Umbilical cord (tissue), 1 donor: ENCODE measurements at regions not wholly inside any gene's neighbourhood (a gene's known extent, or its start where the extent isn't known, plus 50 kb on each side); places are given as distances from the start of the nearest gene placed in this dataset.
A peak's percentile ranks its signal among the peaks of the same experiment; 100 is the strongest.
"Not testable (repeated sequence)": the region's sequence is repeated elsewhere in the genome, so short reads cannot be mapped to it uniquely, and the experiment has no call there.

Source experiments
- DNase-seq: peaks from one replicate; pipeline ENCODE4 v3.0.0-alpha.2; 2015; ENCODE audit warnings: low spot score

DNA sequence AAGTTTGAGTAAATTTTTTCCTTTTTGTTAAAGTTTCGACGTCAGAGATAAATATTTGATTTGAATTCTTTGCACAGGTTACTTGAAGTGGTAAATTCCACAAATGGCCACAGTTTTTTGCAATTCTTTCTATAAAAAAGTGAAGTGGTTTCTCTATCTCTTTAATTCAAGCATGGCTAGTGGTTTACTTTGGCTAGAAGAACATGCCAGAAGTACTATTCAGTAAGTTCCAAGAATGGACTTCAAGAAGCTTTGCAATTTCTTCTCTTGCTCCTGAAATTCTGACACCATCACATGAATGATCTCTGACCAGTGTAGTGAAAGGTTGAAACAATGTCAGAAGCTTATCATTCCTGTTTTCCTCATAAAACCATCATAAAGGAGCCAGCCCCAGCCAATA lies 55.7 kb upstream of the RNPC3 start:
- DNase-seq = no peak

DNA sequence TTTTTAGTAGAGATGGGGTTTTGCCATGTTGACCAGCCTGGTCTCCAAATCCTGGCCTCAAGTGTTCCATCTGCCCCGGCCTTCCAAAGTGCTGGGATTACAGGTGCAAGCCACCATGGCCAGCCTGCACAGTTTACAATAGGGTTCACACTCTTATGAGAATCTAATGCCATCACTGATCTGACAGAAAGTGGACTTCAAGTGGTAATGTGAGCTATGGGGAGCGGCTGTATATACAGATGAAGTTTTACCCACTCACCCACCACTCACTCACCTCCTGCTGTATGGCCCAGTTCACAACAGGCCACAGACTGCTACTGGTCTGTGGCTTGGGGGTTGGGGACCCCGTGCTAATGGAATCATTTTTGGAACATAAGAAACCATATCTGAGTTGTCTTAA lies 58.4 kb upstream of the RNPC3 start:
- no peak for DNase-seq

DNA sequence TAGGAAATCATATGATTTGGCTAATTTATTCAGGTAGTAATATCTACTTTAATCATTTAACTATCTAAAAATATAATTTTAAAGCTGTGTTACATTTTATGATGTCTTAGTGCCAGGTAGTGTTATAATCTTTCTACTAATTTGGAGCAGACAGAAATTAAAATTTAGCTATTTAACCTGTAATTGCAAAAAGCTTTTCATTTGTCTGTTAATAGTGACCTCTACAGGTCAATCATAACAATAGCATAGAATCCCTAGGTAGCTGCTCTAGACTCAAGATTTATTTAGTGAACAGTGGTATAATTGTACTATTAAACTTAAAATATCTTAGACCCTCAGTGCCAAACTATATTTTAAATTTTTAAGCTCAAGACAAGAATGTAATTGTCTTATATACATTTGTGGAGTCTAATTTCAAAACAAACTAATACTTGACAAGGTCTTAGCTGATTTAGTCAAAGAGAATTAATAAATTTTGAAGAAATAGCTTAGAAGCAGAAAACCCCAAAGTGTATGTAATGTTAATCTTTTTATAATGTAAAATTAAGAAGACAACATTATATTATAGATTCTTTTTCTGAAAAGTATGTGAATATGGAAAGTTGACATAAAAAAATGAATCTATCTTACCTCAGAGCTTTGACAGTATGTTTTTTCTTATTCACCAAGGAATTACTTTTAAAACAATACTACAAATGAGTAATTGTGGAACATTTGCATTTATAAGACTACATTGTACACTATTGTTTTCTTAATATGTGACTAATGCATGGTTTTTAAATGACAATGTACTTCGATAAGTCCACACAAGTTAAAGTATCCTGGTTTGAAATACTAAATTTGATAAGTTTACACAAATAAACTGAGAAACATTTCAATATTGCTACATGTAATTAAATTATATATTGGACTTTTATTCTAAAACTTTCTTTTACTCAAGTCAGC lies 64.1 kb upstream of the RNPC3 start:
- peak; percentile 21 for DNase-seq

DNA sequence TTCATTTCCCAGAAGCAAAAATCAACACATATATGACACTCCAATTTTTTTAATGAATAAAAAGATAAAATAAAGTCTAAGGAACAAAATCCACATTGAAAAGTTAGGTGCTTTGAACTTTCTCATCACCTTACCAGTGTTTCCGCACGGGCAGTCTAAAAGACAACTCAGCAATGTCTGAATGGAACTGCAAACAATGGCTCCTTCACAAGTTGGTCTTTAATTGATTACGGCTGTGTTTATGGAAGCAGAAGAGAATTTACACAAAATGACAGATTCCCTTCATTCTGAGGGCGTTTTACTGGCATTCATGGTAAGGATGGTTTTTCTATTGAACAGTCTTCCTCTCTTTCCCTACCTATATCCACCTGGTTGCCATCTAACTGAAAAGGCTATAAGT lies 65.0 kb upstream of the RNPC3 start:
- no peak for DNase-seq

DNA sequence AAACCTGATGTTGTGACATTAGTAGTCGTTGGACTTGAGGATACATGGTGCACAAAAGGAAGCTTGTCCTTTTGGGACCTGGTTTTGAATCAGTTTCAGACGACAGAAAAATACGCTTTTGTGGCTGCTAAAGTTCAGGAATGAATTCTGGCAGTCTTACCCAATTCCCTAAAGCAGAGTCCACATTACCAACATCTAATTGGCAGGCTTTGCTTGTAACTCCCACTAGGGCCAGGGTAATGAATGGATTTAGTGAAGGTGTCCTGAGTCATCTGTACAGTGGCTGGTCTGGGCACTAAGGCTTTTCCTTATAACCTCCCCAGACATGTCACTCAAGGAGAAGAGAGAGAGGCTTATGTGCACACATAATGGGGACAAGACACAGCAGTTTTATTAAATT lies 66.2 kb upstream of the RNPC3 start:
- no peak for DNase-seq

DNA sequence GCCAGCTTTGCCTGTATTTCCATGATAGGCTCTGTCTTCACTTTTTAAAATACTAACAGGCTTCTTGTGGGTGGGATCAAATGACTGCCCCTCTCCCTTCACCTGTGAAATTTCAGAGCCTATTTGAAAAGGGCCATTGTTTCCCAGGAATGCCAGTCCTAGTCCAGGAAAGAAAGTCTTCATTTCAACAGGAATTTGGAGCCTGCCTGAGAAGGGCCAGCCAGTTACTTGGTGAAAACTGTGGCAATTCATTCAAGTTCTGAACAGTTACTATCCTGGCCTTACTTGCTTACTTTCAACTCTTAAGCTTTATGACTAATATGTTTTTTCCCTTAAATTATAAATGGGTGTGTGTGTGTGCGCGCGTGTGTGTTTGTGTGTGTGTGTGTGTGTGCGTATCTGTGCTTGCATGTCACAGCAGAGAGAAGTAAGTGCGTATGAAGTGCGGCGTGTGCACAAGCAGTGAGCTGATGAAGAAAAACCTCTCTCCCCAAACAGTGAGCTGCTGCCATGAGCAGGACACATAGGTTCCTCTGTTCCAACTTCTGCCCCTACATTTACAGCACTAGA lies 67.5 kb upstream of the RNPC3 start:
- no peak for DNase-seq

DNA sequence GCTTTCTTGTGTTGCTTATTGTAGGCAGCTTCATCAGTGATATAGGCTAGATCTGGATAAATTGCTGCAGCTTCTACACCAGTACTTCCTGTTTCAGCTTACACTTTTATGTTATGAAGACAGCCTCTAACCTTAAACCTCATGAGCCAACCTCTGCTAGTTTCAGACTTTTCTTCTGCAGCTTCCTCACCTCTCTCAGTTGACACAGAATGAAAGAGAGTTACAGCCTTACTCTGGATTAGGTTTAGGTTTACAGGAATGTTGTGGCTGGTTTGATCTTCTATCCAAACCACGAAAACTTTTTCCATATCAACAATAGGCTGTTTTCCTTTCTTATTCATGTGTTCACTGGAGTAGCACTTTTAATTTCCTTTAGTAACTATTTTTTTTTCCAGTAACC lies 76.9 kb upstream of the RNPC3 start:
- DNase-seq = no peak

DNA sequence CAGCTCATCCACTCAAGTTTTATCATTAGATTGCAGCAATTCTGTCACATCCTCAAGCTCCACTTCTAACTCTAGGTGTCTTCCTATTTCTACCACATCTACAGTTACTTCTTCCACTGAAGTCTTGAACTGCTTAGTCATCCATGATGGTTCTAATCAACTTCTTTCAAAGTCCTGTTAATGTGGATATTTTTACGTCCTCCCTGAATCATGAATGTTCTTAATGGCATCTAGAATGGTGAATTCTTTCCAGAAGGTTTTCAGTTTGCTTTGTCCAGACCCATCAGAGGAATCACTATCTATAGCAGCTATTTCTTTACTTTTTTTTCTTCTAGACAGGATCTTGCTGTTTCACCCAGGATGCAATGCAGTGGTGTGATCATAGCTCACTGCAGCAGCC lies 78.0 kb upstream of the RNPC3 start:
- DNase-seq = no peak

DNA sequence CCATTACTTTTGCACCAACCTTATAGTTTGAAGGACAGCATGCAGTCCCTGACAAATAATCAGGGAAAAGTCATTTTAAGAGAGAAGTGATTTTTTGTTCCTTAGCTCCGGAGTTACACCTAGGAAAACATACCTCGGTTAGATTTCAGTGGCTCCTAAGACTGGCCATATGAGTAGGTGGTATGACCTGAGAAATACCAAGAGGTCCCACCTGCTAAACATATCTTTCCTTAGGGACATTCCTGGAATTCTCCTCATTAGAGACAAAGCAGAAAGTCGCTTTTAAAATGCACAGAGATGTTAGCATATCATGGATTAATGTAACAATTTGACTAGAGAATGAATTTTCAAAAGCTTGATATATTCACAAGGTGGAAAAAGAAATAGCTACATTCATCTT lies 84.2 kb upstream of the RNPC3 start:
- DNase-seq = no peak

DNA sequence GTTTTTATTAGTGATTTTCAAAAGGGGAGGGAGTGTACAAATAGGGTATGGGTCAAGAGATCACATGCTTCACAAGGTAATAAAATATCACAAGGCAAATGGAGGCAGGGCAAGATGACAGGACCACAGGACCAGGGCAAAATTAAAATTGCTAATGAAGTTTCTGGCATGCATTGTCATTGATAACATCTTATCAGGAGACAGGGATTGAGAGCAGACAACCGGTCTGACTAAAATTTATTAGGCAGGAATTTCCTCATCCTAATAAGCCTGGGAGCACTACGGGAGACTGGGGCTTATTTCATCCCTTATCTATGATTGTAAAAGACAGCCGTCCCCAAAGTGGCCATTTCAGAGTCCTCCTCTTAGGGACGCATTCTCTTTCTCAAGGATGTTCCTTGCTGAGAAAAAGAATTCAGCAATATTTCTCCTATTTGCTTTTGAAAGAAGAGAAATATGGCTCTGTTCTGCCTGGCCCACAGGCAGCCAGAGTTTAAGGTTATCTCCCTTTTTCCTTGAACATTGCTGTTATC lies 88.9 kb upstream of the RNPC3 start:
- DNase-seq = not testable (repeated sequence)

DNA sequence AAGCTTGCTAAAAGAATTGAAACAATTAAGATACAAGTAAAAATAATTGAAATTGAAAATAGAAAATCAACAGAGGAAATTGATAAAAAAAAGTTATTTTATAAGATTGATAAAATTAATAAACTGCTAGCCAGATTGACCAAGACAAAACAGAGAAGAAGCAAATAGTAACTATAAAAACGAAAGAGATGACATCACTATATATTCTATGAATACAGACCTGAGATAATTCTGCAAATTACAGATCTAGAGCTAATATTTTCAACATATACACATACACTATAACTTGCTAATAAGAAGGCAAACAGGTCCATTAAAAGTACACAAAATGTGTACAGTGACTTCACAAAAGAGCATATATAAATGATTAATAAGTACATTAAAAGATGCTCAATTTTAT lies 90.1 kb upstream of the RNPC3 start:
- no peak for DNase-seq

DNA sequence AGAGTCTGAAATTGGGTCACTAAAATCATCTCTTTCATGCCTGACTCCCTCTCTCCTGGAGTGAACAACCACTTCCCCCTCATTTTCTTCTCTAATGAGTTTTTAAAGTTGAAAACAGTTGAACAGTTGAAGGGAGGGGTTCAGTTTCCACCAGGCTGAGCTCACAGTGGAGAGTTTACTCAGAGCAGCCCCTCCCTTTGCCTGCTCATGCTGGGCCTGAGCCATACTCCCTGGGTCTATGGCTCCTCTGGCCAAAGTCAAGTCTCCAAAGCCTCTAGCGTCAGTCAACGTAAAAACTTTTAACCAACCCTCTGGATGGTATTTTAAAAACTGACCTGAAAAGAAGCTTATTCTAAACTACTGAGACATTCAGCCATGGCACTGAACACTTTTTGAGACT lies 100.8 kb upstream of the RNPC3 start:
- no peak for DNase-seq

DNA sequence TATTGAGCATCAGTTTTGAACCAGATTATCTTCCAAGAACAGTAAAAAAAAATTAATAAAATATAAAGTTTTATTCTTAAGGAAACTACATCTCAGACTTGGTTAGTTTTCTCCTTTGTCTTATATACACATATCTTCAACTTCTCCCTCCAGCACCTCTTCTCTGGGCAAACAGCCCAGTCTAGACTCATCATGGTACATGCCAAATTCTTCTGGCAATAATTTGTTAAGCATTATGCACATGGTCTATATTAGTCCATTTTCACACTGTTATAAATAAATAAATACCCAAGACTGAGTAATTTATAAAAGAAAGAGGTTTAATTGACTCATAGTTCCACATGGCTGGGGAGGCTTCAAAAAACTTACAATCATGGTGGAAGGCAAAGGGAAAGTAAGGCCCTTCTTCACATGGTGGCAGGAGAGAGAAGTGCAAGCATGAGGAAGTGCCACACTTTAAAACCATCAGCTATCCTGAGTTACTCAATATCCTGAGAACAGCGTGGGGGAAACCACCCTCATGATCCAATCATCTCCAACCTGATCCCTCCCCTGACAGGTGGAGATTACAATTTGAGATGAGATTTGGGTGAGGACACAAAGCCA lies 108.7 kb upstream of the RNPC3 start:
- DNase-seq = no peak

DNA sequence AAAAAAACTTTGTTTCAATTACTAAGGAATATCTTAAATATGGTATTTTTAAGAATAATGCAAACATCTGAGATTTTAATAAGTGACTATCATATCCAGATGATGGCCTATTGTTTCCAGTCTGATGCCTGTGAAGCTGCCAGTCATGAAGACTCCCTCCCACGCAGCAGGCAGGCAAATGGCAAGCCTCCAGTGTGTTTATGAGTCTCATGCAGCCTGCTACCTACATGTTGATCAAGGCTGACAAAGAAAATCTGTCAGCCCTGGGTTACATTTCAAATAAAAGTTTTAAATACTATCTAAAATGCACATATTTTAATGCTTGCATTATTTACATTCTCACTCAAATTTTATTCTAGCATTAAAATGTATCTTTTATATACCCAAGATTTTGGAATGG lies 137.6 kb upstream of the RNPC3 start:
- DNase-seq = no peak

DNA sequence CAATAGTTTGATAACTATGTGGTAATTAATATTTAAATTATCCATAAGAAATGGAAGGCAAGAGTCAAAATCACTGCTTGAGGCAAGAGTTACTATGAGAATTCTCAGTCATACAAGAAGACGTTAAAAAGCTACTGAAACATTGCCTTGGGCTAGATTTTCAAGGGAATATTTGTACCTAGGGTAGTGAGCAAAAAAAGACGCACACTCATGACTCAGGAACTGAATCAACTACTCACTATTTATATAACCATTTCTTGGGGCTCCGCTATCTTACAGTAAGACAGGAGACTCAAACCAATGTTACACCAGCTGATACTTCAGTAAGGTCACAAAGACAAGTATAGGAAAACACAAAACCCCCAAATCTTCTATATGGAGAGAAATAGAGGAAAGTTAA lies 151.5 kb upstream of the RNPC3 start:
- DNase-seq = no peak

DNA sequence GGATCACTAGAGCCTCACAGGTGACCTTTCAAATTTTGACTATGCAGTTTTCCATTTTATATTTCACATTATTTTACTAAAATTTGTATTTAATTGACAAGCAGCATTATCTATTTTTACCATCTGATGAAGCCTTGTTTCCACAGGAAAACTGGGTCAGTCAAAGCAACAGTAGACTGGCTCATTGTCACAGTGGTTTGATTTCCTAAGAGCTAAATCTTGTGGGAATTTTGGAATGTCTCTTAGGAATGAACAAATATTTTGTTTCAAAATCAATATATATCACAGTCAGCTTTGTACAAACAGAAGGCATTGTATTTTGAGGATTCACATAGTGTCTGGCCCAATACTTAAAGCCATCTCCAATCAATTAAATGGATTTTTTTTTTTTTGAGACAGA lies 152.6 kb upstream of the RNPC3 start:
- DNase-seq = no peak

DNA sequence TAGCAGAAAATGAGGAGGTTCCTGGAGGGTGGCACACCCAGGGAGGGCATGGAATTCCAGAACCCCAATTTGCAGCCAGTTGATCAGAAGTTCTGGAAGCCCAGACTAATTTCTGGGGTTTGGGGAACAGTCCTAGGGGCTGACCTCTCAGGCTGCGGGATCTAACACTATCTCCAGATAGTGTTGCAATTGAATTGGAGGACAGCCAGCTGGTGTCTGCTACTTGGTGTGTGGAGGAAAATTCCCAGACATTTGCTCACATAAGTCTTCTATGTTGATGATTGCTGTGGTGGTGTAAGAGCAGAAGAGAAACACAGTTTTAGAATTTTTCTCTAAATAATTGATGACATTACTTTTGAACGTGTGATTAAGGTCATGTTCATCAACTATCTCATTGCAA lies 154.3 kb upstream of the RNPC3 start:
- peak; percentile 52 for DNase-seq

DNA sequence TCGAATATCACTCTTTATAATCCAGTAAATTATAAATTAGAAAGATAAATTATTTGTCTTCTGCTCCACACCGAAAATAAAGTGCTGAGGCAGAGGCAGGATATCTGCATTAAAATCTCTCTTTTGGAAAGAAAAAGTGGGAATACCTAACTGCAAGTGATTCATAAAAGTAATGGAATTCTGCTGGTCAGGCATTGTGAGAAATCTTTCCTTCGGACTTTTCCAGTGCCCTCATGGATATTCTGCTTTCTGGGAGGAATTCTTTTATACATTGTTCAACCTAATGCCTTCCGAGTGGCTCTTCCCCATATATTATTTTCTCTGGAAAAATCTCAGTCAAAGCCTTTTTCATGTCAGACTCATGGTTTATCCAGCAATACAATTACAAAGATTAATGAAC lies 158.3 kb upstream of the RNPC3 start:
- no peak for DNase-seq

DNA sequence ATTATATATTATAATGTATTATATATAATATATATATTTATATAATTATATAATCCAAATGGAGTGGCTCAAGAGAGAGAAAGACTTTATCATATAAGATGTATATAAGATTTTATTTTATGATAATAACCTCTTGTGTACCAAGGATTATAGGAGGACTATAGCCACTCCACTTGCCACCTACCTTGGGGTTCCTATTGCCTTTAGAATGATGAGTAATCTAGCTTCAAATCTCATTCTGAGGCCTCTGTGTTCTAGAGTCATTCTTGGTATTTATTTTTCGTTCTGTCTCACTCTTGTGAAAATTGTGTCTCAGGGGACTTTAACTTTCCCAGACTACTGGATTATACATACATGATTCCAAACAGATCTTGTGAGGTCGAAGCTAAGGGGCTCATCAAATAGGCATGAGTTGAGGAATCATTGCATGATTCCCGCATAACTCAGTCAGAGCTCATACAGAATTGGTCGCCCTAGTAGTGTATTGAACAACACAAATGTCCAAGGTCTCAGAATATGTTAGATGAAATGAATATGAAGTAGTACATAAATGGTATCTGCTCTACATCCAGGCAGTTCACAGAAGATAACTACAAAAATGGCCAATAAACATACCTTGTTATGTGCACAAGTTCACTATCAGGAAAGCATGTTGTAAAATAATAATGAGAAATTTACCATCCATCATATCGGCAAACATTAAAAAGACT lies 159.5 kb upstream of the RNPC3 start:
- DNase-seq = no peak

DNA sequence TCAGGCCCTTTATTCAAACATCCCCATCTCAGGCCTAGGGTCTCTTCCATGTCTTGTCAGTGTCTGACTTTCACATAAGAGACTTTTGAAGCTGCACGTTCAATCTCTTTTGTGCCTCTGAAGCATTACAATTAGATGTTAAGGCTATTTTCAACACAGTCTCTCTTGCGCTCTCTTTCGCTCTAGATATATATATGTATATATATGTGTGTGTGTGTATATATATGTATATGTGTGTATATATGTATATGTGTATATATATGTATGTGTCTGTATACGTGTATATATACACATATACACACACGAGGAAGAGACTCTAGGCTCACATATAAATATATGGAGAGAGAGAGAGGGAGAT lies 162.5 kb upstream of the RNPC3 start:
- no peak for DNase-seq

DNA sequence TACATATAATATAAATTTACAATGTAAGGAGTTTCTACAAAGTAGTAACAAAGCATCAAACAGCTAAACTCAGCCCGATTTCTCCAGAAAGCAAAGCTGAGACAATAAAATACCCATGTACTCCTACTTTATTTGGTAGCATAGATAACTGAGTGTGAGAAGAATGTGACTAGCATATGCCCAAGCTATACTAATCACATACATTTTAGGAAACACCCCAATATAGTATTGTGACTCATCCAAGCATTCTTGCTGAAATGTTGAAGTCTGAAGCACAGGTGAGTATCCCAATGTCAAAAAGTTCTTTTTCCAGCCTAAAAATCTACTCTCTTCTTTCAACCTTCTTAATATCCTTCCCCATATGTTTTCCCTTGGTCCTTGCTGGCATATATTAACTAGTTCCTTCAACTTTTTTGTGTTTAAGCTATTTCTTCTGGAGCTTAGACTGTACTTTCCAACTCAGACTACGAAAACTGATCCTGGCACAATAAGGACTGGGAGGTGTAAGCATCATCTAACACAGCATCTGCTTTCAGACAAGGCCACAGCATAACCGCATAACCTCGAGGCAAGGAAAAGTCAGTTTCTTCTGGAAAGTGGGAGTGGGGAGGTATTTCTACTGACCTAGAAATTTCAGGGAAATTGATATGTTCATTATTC lies 163.0 kb upstream of the RNPC3 start:
- no peak for DNase-seq

DNA sequence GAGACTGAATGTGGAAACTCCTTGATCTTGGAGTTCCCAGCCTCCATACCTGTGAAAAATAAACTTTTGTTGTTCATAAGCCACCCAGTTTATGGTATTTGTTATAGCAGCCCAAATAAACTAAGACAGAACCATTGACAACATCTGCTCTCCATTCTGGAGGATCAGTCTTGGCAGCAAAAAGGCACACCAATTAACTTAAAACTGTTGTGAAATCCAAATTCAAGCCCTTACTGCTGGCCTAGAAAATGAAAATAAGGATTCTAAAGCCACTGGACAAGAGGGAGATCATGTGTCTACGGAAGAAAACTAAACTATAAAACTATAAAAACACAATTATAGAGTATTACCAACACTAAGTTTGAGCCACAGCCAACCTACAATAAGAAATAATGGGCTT lies 172.1 kb upstream of the RNPC3 start:
- no peak for DNase-seq
